Loucy (cell line): ENCODE measurements at regions not wholly inside any gene's neighbourhood (a gene's known extent, or its start where the extent isn't known, plus 50 kb on each side); places are given as distances from the start of the nearest gene placed in this dataset.
"Not testable (repeated sequence)": the region's sequence is repeated elsewhere in the genome, so short reads cannot be mapped to it uniquely, and the experiment has no call there.

ENCODE experiments used
- H2AFZ ChIP-seq: fragments of 200-600 bp; sonication (generic); 2 replicates; pipeline ENCODE4 v1.6.0; 2016; ENCODE audit warnings: antibody characterized with exemption, mild to moderate bottlenecking, low read length, moderate library complexity
- H3F3A ChIP-seq: fragments of 200-600 bp; 2 replicates; pipeline ENCODE4 v1.6.0; 2016; ENCODE audit warnings: antibody characterized with exemption, low read depth, mild to moderate bottlenecking
- H3K27me3 ChIP-seq: fragments of 200-600 bp; sonication (generic); 2 replicates; pipeline ENCODE4 v1.6.1; 2014; ENCODE audit warnings: low read length, mild to moderate bottlenecking; ENCODE audit not compliant: insufficient read depth, poor library complexity, severe bottlenecking
- H3K36me3 ChIP-seq: fragments of 200-600 bp; sonication (generic); 2 replicates; pipeline ENCODE4 v1.6.1; 2016; ENCODE audit warnings: low read length; ENCODE audit not compliant: insufficient read depth
- H3K4me1 ChIP-seq: fragments of 200-600 bp; sonication (generic); 2 replicates; pipeline ENCODE4 v1.5.1; 2014; ENCODE audit warnings: low read length, mild to moderate bottlenecking; ENCODE audit not compliant: insufficient read depth, poor library complexity, severe bottlenecking
- H3K4me2 ChIP-seq: fragments of 200-600 bp; sonication (generic); 2 replicates; pipeline ENCODE4 v1.6.0; 2014; ENCODE audit warnings: antibody characterized with exemption, low read length, low read depth, mild to moderate bottlenecking; ENCODE audit not compliant: poor library complexity, severe bottlenecking
- H3K4me3 ChIP-seq: fragments of 200-600 bp; sonication (generic); 2 replicates; pipeline ENCODE4 v1.5.1; 2014; ENCODE audit warnings: low read length, mild to moderate bottlenecking, mixed read lengths; ENCODE audit not compliant: poor library complexity, severe bottlenecking
- H3K79me2 ChIP-seq: fragments of 200-600 bp; sonication (generic); 2 replicates; pipeline ENCODE4 v1.6.1; 2014; ENCODE audit warnings: low read length; ENCODE audit not compliant: insufficient read depth
- H3K9ac ChIP-seq: fragments of 200-600 bp; sonication (generic); 2 replicates; pipeline ENCODE4 v1.6.0; 2014; ENCODE audit warnings: mild to moderate bottlenecking, low read depth, low read length, moderate library complexity; ENCODE audit not compliant: poor library complexity, severe bottlenecking
- H3K9me2 ChIP-seq: fragments of 200-600 bp; sonication (generic); replicated peaks from 2 replicates; pipeline ENCODE4 v1.6.1; 2016; ENCODE audit warnings: low read depth, low read length, mixed read lengths
- H3K9me3 ChIP-seq: fragments of 200-600 bp; sonication (generic); 2 replicates; pipeline ENCODE4 v1.6.1; 2014; ENCODE audit warnings: mild to moderate bottlenecking, antibody characterized with exemption, low read length, low read depth; ENCODE audit not compliant: insufficient read depth
- H4K20me1 ChIP-seq: fragments of 200-600 bp; sonication (generic); 2 replicates; pipeline ENCODE4 v1.6.0; 2014; ENCODE audit warnings: antibody characterized with exemption, low read length, mild to moderate bottlenecking; ENCODE audit not compliant: insufficient read depth, poor library complexity, severe bottlenecking
- EZH2phosphoT487 ChIP-seq: fragments of 200-600 bp; IDR thresholded peaks from 2 replicates; pipeline ENCODE4 v1.6.1; 2018; ENCODE audit warnings: antibody characterized with exemption, mild to moderate bottlenecking, moderate library complexity, borderline replicate concordance
- TF ChIP-seq, protein P1 (sequence below): fragments of 200-600 bp; sonication (generic); conservative IDR thresholded peaks from 2 replicates; pipeline ENCODE4 v1.5.1; 2014; ENCODE audit warnings: mild to moderate bottlenecking, antibody characterized with exemption, low read length

DNA sequence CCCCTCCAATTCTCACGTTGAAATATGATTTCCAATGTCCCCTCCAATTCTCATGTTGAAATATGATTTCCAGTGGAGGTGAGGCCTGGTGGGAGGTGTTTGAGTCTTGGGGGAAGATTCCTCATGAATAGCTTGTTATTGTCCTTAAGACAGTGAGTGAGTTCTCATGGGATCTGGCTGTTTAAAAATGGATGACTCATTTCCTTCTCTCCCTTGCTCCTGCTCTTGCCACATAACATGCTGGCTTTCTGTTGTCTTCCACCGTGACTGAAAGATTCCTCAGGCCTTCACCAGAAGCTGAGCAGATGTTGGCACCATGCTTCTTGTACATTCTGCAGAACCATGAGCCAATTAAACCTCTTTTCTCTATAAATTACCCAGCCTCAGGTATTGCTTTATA, 346.8 kb upstream of the TECRL start:
- Histone ChIP-seq H3K4me1 (no peaks in the 10 kb centered on the region), H3K4me3 (no peak overlapping the region), H3K9ac (no peak overlapping the region), H2AFZ (no peak overlapping the region), H3K9me3 (no peaks in the 10 kb centered on the region; the same call in 1 of the 2 replicates), H3K4me2 (no peak overlapping the region), H3K36me3 (no peaks in the 10 kb centered on the region), H3K9me2 (no peaks in the 10 kb centered on the region), H3K79me2 (no peaks in the 10 kb centered on the region), H3F3A (no peaks in the 10 kb centered on the region), H3K27me3 (no peaks in the 10 kb centered on the region), H4K20me1 (no peaks in the 10 kb centered on the region)
- TF ChIP-seq EZH2phosphoT487, result no peak
- TF ChIP-seq, protein P1, sequence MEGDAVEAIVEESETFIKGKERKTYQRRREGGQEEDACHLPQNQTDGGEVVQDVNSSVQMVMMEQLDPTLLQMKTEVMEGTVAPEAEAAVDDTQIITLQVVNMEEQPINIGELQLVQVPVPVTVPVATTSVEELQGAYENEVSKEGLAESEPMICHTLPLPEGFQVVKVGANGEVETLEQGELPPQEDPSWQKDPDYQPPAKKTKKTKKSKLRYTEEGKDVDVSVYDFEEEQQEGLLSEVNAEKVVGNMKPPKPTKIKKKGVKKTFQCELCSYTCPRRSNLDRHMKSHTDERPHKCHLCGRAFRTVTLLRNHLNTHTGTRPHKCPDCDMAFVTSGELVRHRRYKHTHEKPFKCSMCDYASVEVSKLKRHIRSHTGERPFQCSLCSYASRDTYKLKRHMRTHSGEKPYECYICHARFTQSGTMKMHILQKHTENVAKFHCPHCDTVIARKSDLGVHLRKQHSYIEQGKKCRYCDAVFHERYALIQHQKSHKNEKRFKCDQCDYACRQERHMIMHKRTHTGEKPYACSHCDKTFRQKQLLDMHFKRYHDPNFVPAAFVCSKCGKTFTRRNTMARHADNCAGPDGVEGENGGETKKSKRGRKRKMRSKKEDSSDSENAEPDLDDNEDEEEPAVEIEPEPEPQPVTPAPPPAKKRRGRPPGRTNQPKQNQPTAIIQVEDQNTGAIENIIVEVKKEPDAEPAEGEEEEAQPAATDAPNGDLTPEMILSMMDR, result no peak

DNA sequence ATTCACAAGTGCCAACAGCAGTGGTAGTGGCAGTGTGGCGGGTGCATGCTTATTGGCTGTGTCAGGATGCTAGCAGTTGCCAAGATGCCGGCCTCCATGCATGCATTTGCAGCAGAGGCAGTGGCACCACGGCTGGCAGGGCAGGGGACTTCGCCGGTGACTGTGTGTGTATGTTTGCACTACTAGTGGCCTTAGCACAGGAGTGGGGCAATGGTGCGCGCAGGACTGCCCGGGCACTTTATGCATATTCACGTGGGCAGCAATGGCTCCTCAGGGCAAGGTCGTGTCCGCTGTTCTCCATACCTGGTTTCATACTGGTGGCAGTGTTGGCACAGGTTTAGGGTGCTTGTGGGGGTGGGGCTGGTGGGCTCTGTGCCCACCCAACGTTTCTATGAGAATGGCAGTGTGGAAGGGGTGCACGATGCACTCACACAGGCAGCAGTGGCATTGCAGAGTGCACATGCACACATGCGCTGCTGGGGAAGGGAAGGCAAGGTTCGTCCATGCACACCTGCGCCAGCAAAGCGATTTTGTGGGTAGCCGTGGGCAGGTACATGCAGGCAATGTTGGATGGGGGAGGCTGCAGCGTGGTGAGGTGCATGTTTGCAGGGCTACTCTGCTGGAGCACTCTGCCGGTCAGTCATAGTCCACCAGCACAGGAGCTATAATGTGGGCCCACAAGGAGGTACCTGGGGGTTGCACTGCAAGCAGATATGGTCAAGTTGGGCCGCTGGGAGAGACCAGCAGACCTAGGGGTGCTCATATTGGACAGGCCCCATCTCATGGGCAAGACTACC, 338.9 kb upstream of the TECRL start:
- Histone ChIP-seq H3K9ac (no peak overlapping the region), H3K36me3 (no peaks in the 10 kb centered on the region), H3K4me3 (no peak overlapping the region), H3K4me2 (no peak overlapping the region), H3K9me3 (no peaks in the 10 kb centered on the region), H4K20me1 (no peaks in the 10 kb centered on the region), H3K79me2 (no peaks in the 10 kb centered on the region), H3F3A (no peaks in the 10 kb centered on the region), H2AFZ (no peak overlapping the region), H3K4me1 (no peaks in the 10 kb centered on the region), H3K27me3 (no peaks in the 10 kb centered on the region), H3K9me2 (no peaks in the 10 kb centered on the region)
- TF ChIP-seq, protein P1, result no peak
- no peak for TF ChIP-seq EZH2phosphoT487

DNA sequence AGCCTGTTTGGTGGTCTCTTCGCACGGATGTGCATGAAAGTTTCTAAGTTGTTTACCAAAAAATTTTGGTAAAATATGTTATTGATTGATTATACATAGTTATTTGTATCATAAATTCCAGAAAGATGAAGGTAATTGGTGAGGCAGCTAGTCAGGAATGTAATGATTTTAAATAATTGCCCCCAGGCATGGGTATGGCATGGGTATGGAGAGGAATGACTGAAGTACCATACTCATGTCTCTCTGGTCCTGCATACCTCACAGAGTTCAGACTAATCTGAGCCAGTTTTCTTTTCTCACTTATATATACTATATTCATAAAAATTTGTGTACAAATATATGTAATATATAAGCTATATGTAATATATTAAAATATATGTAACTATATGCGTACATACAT, 329.0 kb upstream of the TECRL start:
- Histone ChIP-seq H3K9me3 (no peaks in the 10 kb centered on the region), H3K9me2 (no peaks in the 10 kb centered on the region), H3F3A (no peaks in the 10 kb centered on the region), H3K4me3 (no peak overlapping the region), H3K4me1 (no peaks in the 10 kb centered on the region), H3K79me2 (no peaks in the 10 kb centered on the region), H3K9ac (no peak overlapping the region), H2AFZ (no peak overlapping the region), H3K36me3 (no peaks in the 10 kb centered on the region), H3K27me3 (no peaks in the 10 kb centered on the region), H3K4me2 (no peak overlapping the region), H4K20me1 (no peaks in the 10 kb centered on the region)
- no peak for TF ChIP-seq EZH2phosphoT487
- TF ChIP-seq, protein P1, result no peak

DNA sequence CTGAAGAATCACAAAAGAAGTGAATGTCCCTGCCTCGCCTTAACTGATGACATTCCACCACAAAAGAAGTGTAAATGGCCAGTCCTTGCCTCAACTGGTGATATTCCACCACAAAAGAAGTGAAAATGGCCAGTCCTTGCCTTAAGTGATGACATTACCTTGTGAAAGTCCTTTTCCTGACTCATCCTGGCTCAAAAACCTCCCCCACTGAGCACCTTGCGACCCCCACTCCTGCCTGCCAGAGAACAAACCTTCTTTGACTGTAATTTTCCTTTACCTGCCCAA, 328.5 kb upstream of the TECRL start:
- H3K79me2 ChIP-seq, H3K4me1 ChIP-seq, H3K36me3 ChIP-seq, H4K20me1 ChIP-seq, H3K9me2 ChIP-seq, H3K4me3 ChIP-seq, H3K27me3 ChIP-seq, H3K4me2 ChIP-seq, H3K9me3 ChIP-seq, H3F3A ChIP-seq, H3K9ac ChIP-seq, H2AFZ ChIP-seq: not testable (repeated sequence)
